Gastrocnemius medialis (tissue), 4 donors: ENCODE measurements at regions not wholly inside any gene's neighbourhood (a gene's known extent, or its start where the extent isn't known, plus 50 kb on each side); places are given as distances from the start of the nearest gene placed in this dataset.
"Not testable (repeated sequence)": the region's sequence is repeated elsewhere in the genome, so short reads cannot be mapped to it uniquely, and the experiment has no call there.

Source experiments
- ATAC-seq, 2 donors: fragments of 150-250 bp; one replicate each; pipeline ENCODE4 v1.9.1; 2016
- DNase-seq, 2 donors: peaks; one replicate each; pipeline ENCODE4 v3.0.0-alpha.2; 2019
- H3K27ac ChIP-seq, 4 donors: fragments of 200-600 bp; sonication (generic); 1 replicate in 1 of 4; 2 replicates in 3 of 4; pipeline ENCODE4 v1.5.1; 2016 to 2018; ENCODE audit warnings: mild to moderate bottlenecking in 2 of 4, moderate library complexity in 1 of 4
- H3K27me3 ChIP-seq, 3 donors: fragments of 200-600 bp; sonication (generic) in 2 of 3; 1 replicate in 1 of 3; 2 replicates in 2 of 3; pipeline versions ENCODE4 v1.5.1 to v1.6.0; 2016 to 2019; ENCODE audit warnings: mild to moderate bottlenecking in 1 of 3, moderate library complexity in 1 of 3
- H3K36me3 ChIP-seq, 2 donors: fragments of 200-600 bp; sonication (generic) in 1 of 2; one replicate each; pipeline ENCODE4 v1.5.1; 2017 to 2018
- H3K4me1 ChIP-seq, 2 donors: fragments of 200-600 bp; sonication (generic) in 1 of 2; one replicate each; pipeline ENCODE4 v1.5.1; 2016 to 2017; ENCODE audit warnings: mild to moderate bottlenecking in 2 of 2
- H3K4me3 ChIP-seq, 4 donors: fragments of 200-600 bp; sonication (generic) in 3 of 4; 1 replicate in 1 of 4; 2 replicates in 3 of 4; pipeline ENCODE4 v1.5.1; 2016 to 2019; ENCODE audit warnings: mild to moderate bottlenecking in 2 of 4
- H3K9me3 ChIP-seq, 3 donors: fragments of 200-600 bp; sonication (generic) in 2 of 3; 1 replicate in 1 of 3; 2 replicates in 2 of 3; pipeline ENCODE4 v1.5.1; 2016 to 2019
- POLR2A ChIP-seq, 2 donors: fragments of 450-650 bp; IDR thresholded peaks; one replicate each; pipeline ENCODE4 v1.6.1; 2017; ENCODE audit warnings: antibody characterized with exemption in 2 of 2, mild to moderate bottlenecking in 2 of 2, moderate library complexity in 2 of 2
- in situ Hi-C, 4 donors: fragments of 200-750 bp; cut with MboI; loops; one replicate each; pipeline versions ENCODE4 v1.15.0 to v1.8.0; 2017; ENCODE audit warnings: low sequenced_read_pairs in 4 of 4
- intact Hi-C: fragments of 100-400 bp; cut with DNase I; formaldehyde crosslinking; loops from one replicate; pipeline ENCODE4 v1.15.1; 2023; ENCODE audit warnings: low total_unique reads
- TF ChIP-seq, protein P1 (sequence below), 5 experiments: fragments of 450-650 bp in 3 of 5; fragments of 200-600 bp in 2 of 5; sonication (generic) in 2 of 5; IDR thresholded peaks in 4 of 5; conservative IDR thresholded peaks in 1 of 5; 1 replicate in 4 of 5; 2 replicates in 1 of 5; pipeline ENCODE4 v1.5.1; 2016 to 2019; ENCODE audit warnings: antibody characterized with exemption in 5 of 5, mild to moderate bottlenecking in 3 of 5, moderate library complexity in 3 of 5

- in situ Hi-C loops: no loop called here
- Histone ChIP-seq H3K27ac (no peak overlapping the region), H3K4me1 (no peaks in the 10 kb centered on the region), H3K9me3 (no peaks in the 10 kb centered on the region), H3K36me3 (no peaks in the 10 kb centered on the region), H3K27me3 (no peaks in the 10 kb centered on the region), H3K4me3 (no peak overlapping the region)
- ATAC-seq: no peak
- intact Hi-C loops: no loop called here
- no peak for TF ChIP-seq POLR2A (IDR thresholded peaks at IDR 0.05)
- TF ChIP-seq, protein P1, sequence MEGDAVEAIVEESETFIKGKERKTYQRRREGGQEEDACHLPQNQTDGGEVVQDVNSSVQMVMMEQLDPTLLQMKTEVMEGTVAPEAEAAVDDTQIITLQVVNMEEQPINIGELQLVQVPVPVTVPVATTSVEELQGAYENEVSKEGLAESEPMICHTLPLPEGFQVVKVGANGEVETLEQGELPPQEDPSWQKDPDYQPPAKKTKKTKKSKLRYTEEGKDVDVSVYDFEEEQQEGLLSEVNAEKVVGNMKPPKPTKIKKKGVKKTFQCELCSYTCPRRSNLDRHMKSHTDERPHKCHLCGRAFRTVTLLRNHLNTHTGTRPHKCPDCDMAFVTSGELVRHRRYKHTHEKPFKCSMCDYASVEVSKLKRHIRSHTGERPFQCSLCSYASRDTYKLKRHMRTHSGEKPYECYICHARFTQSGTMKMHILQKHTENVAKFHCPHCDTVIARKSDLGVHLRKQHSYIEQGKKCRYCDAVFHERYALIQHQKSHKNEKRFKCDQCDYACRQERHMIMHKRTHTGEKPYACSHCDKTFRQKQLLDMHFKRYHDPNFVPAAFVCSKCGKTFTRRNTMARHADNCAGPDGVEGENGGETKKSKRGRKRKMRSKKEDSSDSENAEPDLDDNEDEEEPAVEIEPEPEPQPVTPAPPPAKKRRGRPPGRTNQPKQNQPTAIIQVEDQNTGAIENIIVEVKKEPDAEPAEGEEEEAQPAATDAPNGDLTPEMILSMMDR (IDR thresholded peaks at IDR 0.05 in 4 of 5, conservative IDR thresholded peaks at IDR 0.05 in 1 of 5): no peak
- DNase-seq: no peak
These were observed 63.9 kb upstream of the KIT start for GRCh38 chr4:54593795-54594322.

DNA sequence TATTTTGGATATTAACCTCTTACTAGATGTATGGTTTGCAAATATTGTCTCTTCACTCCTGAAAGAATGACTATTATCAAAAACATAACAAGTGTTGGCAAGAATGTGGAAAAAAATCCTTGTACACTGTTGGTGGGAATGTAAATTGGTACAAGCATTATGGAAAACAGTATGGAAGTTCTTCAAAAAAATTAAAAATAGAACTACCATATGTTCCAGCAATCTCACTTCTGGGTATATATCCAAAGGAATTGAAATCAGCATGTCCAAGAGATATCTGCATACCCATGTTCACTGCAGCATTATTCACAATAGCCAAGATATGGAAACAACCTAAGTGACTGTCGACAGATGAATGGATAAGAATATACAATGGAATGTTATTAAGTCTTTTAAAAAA lies 61.6 kb upstream of the KIT start:
- no peaks in the 10 kb centered on the region for H3K27me3 ChIP-seq
- in situ Hi-C loops: no loop called here
- no peaks in the 10 kb centered on the region for H3K4me1 ChIP-seq
- H3K4me3 ChIP-seq: no peak overlapping the region
- H3K9me3 ChIP-seq: no peaks in the 10 kb centered on the region
- DNase-seq: no peak
- intact Hi-C loops: no loop called here
- no peak overlapping the region for H3K27ac ChIP-seq
- TF ChIP-seq POLR2A (IDR thresholded peaks at IDR 0.05): no peak
- TF ChIP-seq, protein P1 (IDR thresholded peaks at IDR 0.05 in 4 of 5, conservative IDR thresholded peaks at IDR 0.05 in 1 of 5): no peak
- ATAC-seq: no peak
- H3K36me3 ChIP-seq: no peaks in the 10 kb centered on the region

DNA sequence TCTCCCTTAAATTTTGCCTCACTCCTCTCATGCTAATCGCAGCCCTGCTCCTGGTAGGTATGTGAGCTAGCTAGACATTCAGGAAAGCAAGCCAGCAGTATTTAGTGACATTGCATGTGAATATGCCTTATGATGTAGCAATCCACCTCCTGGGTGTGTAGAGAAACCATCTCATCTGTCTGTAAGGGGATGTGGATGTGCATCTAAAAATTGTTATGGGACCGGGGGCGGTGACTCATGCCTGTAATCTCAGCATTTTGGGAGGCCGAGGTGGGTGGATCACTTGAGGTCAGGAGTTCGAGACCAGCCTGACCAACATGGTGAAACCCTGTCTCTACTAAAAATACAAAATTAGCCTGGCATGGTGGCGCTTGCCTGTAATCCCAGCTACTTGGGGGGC lies 60.1 kb upstream of the KIT start:
- H3K4me3 ChIP-seq, H3K27me3 ChIP-seq, H3K4me1 ChIP-seq, H3K9me3 ChIP-seq, DNase-seq, ATAC-seq, in situ Hi-C loops, intact Hi-C loops, H3K27ac ChIP-seq, H3K36me3 ChIP-seq: not testable (repeated sequence)

DNA sequence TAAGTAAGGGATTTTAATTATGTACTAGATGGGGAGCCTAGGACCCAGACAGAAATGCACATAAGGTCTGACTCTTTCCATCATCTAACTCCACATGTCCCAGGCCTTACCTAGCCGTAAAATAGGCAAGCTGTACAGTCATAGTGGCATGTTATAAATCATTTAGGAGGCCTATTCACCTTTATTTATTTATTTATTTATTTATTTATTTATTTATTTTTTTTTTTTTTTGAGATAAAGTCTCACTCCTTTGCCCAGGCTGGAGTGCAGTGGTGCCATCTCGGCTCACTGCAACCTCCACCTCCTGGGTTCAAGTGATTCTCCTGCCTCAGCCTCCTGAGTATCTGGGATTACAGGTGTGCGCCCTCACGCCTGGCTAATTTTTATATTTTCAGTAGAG lies 55.6 kb upstream of the KIT start:
- H3K27me3 ChIP-seq, H3K4me1 ChIP-seq, in situ Hi-C loops, H3K27ac ChIP-seq, H3K9me3 ChIP-seq, DNase-seq, intact Hi-C loops, ATAC-seq, H3K36me3 ChIP-seq, H3K4me3 ChIP-seq: not testable (repeated sequence)

DNA sequence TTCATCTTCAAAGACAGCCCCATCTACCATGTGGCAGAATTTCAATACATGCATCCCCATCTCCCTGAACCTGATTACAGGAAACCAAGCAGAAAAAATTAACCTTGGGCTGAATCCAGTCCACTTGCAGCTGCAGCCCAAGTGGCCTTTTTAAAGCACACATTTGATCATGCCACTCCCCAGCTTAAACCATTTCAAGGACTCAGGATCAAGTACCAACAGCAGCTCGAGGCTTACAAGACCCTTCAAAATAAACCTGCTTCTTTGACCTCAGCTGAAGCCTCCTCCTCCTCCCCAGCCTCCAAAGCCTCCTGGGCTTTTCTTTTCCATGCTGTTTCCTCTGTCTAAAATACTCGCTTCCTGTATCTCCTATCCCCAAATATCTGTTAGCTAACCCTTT lies 50.7 kb upstream of the KIT start:
- Histone ChIP-seq H3K4me1 (no peaks in the 10 kb centered on the region), H3K27ac (no peak overlapping the region), H3K9me3 (no peaks in the 10 kb centered on the region), H3K36me3 (no peaks in the 10 kb centered on the region), H3K4me3 (no peak overlapping the region), H3K27me3 (no peaks in the 10 kb centered on the region)
- TF ChIP-seq, protein P1 (IDR thresholded peaks at IDR 0.05 in 4 of 5, conservative IDR thresholded peaks at IDR 0.05 in 1 of 5): no peak
- TF ChIP-seq POLR2A (IDR thresholded peaks at IDR 0.05): no peak
- in situ Hi-C loops (no loop called here), intact Hi-C loops (no loop called here)
- ATAC-seq (no peak), DNase-seq (no peak)

- no peak for ATAC-seq
- Histone ChIP-seq H3K36me3 (no peaks in the 10 kb centered on the region), H3K4me1 (no peaks in the 10 kb centered on the region), H3K27ac (no peak overlapping the region), H3K27me3 (no peaks in the 10 kb centered on the region), H3K4me3 (no peak overlapping the region), H3K9me3 (no peaks in the 10 kb centered on the region)
- intact Hi-C loops: no loop called here
- DNase-seq: no peak
- in situ Hi-C loops: no loop called here
- TF ChIP-seq, protein P1 (IDR thresholded peaks at IDR 0.05 in 4 of 5, conservative IDR thresholded peaks at IDR 0.05 in 1 of 5): no peak
- no peak for TF ChIP-seq POLR2A (IDR thresholded peaks at IDR 0.05)
These were observed 50.2 kb upstream of the KIT start for GRCh38 chr4:54607521-54607920.
